ENCODE measurements at regions not wholly inside any gene's neighbourhood (a gene's known extent, or its start where the extent isn't known, plus 50 kb on each side); places are given as distances from the start of the nearest gene placed in this dataset.

DNA sequence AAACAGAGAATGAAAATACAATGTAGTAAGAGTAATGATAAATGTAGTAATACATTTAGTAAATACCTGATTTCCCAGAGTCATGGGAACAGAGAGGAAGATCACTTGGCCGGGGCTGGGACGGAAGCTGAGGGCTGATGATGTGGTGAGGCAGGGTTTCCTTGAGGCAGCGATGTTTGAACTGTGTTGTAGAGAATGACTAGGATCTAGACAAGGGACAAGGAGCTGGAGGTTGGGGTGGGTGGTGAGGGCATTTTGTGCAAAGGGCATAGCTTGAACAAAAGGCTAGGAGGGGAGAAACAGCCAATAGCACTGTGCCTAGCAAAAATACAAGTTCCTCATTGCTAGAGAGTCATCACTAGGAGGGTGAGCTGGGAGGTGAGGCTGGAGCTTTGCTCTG, 64.3 kb upstream of the RAPGEF2 start:
- ATAC-seq = no peak
- TF ChIP-seq ZNF8 (CRISPR knock-in tag; IDR thresholded peaks at IDR 0.05) = no peak
- no peak for TF ChIP-seq CSDC2 (CRISPR knock-in tag; IDR thresholded peaks at IDR 0.05)
- TF ChIP-seq ZFP3 (CRISPR knock-in tag; IDR thresholded peaks at IDR 0.05) = no peak

DNA sequence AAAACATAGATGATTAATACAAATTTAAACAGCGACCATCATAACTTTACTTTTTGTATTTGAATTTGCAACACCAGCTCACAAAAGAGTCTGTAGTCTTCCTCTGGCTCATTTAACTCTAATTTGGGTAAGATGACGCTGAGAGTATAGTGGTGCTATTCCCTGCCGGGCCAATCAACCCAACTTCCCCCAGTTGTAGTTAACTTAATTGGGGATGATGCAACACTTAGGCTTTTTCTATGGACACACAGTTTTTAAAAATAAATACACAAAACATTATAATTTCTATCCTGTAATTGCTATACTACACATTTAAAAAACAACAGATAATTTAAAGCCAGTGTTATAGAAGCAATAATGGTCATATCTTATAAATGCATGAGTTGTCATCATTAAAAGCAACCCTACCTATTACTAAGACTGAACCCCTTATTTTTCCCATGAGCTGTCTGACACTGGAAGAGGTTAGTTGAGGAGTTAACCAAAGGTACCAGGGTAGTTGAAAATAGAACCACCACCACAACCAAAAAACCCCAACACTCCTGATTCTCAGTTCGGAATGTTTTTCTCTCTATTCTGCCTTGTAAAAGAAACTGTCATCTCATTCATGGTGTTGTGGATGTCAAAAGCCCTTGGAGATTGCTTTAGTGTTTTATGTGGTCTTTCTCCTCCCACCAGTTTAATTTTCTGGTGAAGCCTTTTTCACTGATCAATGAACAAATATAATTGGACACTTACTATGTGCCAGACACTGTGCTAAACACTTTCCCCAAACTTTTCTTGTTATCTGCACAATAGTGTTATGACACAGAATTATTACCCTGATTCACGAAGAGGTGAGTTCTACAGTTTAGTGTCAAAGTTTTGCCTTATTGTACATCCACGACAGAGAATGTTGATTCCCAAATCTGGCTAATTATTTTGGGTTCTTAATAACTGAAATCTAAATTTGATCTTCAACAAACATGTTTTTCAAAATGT, 61.5 kb upstream of the RAPGEF2 start:
- ATAC-seq = no peak
- TF ChIP-seq ZC3H10 (CRISPR knock-in tag; IDR thresholded peaks at IDR 0.05) (no peak), ARNTL (CRISPR knock-in tag; IDR thresholded peaks at IDR 0.05; ENCODE audit: borderline replicate concordance, low read depth) (no peak), SNAI2 (CRISPR knock-in tag; IDR thresholded peaks at IDR 0.05) (no peak), TCF4 (CRISPR knock-in tag; IDR thresholded peaks at IDR 0.05; ENCODE audit: borderline replicate concordance) (no peak), ZFP3 (CRISPR knock-in tag; IDR thresholded peaks at IDR 0.05) (no peak), ZNF565 (CRISPR knock-in tag; conservative IDR thresholded peaks at IDR 0.05; ENCODE audit: low read depth) (no peak), ESRRG (CRISPR knock-in tag; IDR thresholded peaks at IDR 0.05) (no peak), ZFP30 (CRISPR knock-in tag; IDR thresholded peaks at IDR 0.05) (no peak), ZNF70 (CRISPR knock-in tag; IDR thresholded peaks at IDR 0.05) (no peak), PPARA (CRISPR knock-in tag; IDR thresholded peaks at IDR 0.05; ENCODE audit: borderline replicate concordance) (no peak), ZNF8 (CRISPR knock-in tag; IDR thresholded peaks at IDR 0.05) (no peak), BACH2 (CRISPR knock-in tag; IDR thresholded peaks at IDR 0.05; ENCODE audit: borderline replicate concordance) (no peak), RARB (CRISPR knock-in tag; IDR thresholded peaks at IDR 0.05) (no peak)
- TF ChIP-seq, protein P1, sequence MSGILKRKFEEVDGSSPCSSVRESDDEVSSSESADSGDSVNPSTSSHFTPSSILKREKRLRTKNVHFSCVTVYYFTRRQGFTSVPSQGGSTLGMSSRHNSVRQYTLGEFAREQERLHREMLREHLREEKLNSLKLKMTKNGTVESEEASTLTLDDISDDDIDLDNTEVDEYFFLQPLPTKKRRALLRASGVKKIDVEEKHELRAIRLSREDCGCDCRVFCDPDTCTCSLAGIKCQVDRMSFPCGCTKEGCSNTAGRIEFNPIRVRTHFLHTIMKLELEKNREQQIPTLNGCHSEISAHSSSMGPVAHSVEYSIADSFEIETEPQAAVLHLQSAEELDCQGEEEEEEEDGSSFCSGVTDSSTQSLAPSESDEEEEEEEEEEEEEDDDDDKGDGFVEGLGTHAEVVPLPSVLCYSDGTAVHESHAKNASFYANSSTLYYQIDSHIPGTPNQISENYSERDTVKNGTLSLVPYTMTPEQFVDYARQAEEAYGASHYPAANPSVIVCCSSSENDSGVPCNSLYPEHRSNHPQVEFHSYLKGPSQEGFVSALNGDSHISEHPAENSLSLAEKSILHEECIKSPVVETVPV (CRISPR knock-in tag; IDR thresholded peaks at IDR 0.05) = no peak
- TF ChIP-seq, protein P2, sequence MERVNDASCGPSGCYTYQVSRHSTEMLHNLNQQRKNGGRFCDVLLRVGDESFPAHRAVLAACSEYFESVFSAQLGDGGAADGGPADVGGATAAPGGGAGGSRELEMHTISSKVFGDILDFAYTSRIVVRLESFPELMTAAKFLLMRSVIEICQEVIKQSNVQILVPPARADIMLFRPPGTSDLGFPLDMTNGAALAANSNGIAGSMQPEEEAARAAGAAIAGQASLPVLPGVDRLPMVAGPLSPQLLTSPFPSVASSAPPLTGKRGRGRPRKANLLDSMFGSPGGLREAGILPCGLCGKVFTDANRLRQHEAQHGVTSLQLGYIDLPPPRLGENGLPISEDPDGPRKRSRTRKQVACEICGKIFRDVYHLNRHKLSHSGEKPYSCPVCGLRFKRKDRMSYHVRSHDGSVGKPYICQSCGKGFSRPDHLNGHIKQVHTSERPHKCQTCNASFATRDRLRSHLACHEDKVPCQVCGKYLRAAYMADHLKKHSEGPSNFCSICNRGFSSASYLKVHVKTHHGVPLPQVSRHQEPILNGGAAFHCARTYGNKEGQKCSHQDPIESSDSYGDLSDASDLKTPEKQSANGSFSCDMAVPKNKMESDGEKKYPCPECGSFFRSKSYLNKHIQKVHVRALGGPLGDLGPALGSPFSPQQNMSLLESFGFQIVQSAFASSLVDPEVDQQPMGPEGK (CRISPR knock-in tag; IDR thresholded peaks at IDR 0.05; ENCODE audit: borderline replicate concordance) = no peak
- TF ChIP-seq, protein P3, sequence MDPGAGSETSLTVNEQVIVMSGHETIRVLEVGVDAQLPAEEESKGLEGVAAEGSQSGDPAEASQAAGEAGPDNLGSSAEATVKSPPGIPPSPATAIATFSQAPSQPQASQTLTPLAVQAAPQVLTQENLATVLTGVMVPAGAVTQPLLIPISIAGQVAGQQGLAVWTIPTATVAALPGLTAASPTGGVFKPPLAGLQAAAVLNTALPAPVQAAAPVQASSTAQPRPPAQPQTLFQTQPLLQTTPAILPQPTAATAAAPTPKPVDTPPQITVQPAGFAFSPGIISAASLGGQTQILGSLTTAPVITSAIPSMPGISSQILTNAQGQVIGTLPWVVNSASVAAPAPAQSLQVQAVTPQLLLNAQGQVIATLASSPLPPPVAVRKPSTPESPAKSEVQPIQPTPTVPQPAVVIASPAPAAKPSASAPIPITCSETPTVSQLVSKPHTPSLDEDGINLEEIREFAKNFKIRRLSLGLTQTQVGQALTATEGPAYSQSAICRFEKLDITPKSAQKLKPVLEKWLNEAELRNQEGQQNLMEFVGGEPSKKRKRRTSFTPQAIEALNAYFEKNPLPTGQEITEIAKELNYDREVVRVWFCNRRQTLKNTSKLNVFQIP (CRISPR knock-in tag; IDR thresholded peaks at IDR 0.05; ENCODE audit: borderline replicate concordance, low read depth) = no peak
- TF ChIP-seq, protein P4, sequence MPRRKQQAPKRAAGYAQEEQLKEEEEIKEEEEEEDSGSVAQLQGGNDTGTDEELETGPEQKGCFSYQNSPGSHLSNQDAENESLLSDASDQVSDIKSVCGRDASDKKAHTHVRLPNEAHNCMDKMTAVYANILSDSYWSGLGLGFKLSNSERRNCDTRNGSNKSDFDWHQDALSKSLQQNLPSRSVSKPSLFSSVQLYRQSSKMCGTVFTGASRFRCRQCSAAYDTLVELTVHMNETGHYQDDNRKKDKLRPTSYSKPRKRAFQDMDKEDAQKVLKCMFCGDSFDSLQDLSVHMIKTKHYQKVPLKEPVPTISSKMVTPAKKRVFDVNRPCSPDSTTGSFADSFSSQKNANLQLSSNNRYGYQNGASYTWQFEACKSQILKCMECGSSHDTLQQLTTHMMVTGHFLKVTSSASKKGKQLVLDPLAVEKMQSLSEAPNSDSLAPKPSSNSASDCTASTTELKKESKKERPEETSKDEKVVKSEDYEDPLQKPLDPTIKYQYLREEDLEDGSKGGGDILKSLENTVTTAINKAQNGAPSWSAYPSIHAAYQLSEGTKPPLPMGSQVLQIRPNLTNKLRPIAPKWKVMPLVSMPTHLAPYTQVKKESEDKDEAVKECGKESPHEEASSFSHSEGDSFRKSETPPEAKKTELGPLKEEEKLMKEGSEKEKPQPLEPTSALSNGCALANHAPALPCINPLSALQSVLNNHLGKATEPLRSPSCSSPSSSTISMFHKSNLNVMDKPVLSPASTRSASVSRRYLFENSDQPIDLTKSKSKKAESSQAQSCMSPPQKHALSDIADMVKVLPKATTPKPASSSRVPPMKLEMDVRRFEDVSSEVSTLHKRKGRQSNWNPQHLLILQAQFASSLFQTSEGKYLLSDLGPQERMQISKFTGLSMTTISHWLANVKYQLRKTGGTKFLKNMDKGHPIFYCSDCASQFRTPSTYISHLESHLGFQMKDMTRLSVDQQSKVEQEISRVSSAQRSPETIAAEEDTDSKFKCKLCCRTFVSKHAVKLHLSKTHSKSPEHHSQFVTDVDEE (CRISPR knock-in tag; IDR thresholded peaks at IDR 0.05) = no peak

DNA sequence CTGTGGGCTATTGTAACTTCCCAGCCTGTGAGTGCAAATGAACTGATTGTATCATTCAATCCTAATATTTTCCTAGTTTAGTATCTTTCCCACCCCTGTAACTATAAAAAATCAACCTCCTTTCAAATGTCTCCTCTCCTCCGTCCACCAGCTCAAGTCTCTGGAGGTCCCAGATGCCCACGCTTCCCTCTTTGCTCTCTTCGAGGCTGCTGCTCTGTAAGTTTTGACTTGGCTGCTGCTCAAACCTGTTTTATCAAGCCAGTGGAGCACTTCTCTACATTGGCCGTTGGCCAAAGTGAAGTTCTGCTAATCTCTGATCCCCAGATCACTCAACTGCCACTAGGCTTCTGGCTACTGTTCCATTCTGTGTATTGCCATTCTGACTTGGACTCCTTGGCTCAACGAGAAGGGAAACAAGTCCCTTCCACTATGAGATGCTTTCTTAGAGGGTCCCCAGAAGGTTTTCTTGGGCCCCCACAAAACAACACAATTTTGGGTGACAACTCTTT, 60.7 kb upstream of the RAPGEF2 start:
- TF ChIP-seq, protein P4 (CRISPR knock-in tag; IDR thresholded peaks at IDR 0.05) = peak; percentile 93
- TF ChIP-seq ZFP30 (CRISPR knock-in tag; IDR thresholded peaks at IDR 0.05) (no peak), RARB (CRISPR knock-in tag; IDR thresholded peaks at IDR 0.05) (no peak), ISL1 (CRISPR knock-in tag; IDR thresholded peaks at IDR 0.05) (peak; percentile 65), CSDC2 (CRISPR knock-in tag; IDR thresholded peaks at IDR 0.05) (no peak), PPARA (CRISPR knock-in tag; IDR thresholded peaks at IDR 0.05; ENCODE audit: borderline replicate concordance) (no peak), BACH2 (CRISPR knock-in tag; IDR thresholded peaks at IDR 0.05; ENCODE audit: borderline replicate concordance) (no peak), ZNF8 (CRISPR knock-in tag; IDR thresholded peaks at IDR 0.05) (no peak), TCF4 (CRISPR knock-in tag; IDR thresholded peaks at IDR 0.05; ENCODE audit: borderline replicate concordance) (no peak; the same call in 1 of the 2 replicates)
- ATAC-seq = peak; percentile 35; the same call in 1 of the 3 replicates

Measured in SK-N-SH treated with all-trans-retinoic acid at 6 μM for 48 hours (cell line).